CD4-positive, alpha-beta T cell treated with Interleukin-2 at 100 ng/mL for 4 hours (primary cell): ENCODE measurements at regions not wholly inside any gene's neighbourhood (a gene's known extent, or its start where the extent isn't known, plus 50 kb on each side); places are given as distances from the start of the nearest gene placed in this dataset.
"Not testable (repeated sequence)": the region's sequence is repeated elsewhere in the genome, so short reads cannot be mapped to it uniquely, and the experiment has no call there.

Experiments used
- DNase-seq: peaks from one replicate; pipeline ENCODE4 v3.0.0-alpha.2; 2020; ENCODE audit warnings: low spot score

- DNase-seq: no peak
Observed at GRCh38 chr13:65595916-65596315, 1634.2 kb downstream of the PCDH9 start.

- no peak for DNase-seq
Observed at GRCh38 chr13:65594298-65594781, 1635.8 kb downstream of the PCDH9 start.

- no peak for DNase-seq
Observed at GRCh38 chr13:65593298-65593874, 1636.8 kb downstream of the PCDH9 start.

- DNase-seq: no peak
Observed at GRCh38 chr13:65592731-65593130, 1637.4 kb downstream of the PCDH9 start.

- DNase-seq: no peak
Observed at GRCh38 chr13:65585346-65585745, 1644.8 kb downstream of the PCDH9 start.

- DNase-seq: no peak
Observed at GRCh38 chr13:65584126-65584525, 1646.0 kb downstream of the PCDH9 start.

- DNase-seq: no peak
Observed at GRCh38 chr13:65582160-65582559, 1648.0 kb downstream of the PCDH9 start.

GRCh38 chr13:65564561-65564960, 1665.6 kb downstream of the PCDH9 start:
- not testable (repeated sequence) for DNase-seq

- DNase-seq: no peak
Observed at GRCh38 chr13:65562305-65562704, 1667.8 kb downstream of the PCDH9 start.

- DNase-seq: no peak
Observed at GRCh38 chr13:65560936-65561335, 1669.2 kb downstream of the PCDH9 start.

- no peak for DNase-seq
Observed at GRCh38 chr13:65555962-65556361, 1674.2 kb downstream of the PCDH9 start.

GRCh38 chr13:65553096-65553727, 1676.9 kb downstream of the PCDH9 start:
- no peak for DNase-seq

GRCh38 chr13:65551208-65551607, 1678.9 kb downstream of the PCDH9 start:
- DNase-seq: no peak

GRCh38 chr13:65540175-65540574, 1690.0 kb downstream of the PCDH9 start:
- no peak for DNase-seq

GRCh38 chr13:65535370-65535769, 1694.8 kb downstream of the PCDH9 start:
- no peak for DNase-seq

GRCh38 chr13:65532231-65532630, 1697.9 kb downstream of the PCDH9 start:
- no peak for DNase-seq

- DNase-seq: no peak
Observed at GRCh38 chr13:65530688-65531087, 1699.4 kb downstream of the PCDH9 start.

- no peak for DNase-seq
Observed at GRCh38 chr13:65529541-65529940, 1700.6 kb downstream of the PCDH9 start.

- DNase-seq: no peak
Observed at GRCh38 chr13:65508745-65509144, 1721.4 kb downstream of the PCDH9 start.

GRCh38 chr13:65508338-65508737, 1721.8 kb downstream of the PCDH9 start:
- no peak for DNase-seq

GRCh38 chr13:65505941-65506340, 1724.2 kb downstream of the PCDH9 start:
- no peak for DNase-seq

GRCh38 chr13:65504213-65504612, 1725.9 kb downstream of the PCDH9 start:
- DNase-seq: no peak

GRCh38 chr13:65500481-65500880, 1729.7 kb downstream of the PCDH9 start:
- no peak for DNase-seq

- no peak for DNase-seq
Observed at GRCh38 chr13:65499256-65499655, 1730.9 kb downstream of the PCDH9 start.
